SKM-1 treated with dmso at 0.1 percent for 144 hours (cell line): ENCODE measurements at regions not wholly inside any gene's neighbourhood (a gene's known extent, or its start where the extent isn't known, plus 50 kb on each side); places are given as distances from the start of the nearest gene placed in this dataset.

Experiments used
- DNase-seq: peaks from one replicate; lab custom pipeline; 2025; ENCODE audit not compliant: unreplicated experiment; lab: John Stamatoyannopoulos, UW

DNA sequence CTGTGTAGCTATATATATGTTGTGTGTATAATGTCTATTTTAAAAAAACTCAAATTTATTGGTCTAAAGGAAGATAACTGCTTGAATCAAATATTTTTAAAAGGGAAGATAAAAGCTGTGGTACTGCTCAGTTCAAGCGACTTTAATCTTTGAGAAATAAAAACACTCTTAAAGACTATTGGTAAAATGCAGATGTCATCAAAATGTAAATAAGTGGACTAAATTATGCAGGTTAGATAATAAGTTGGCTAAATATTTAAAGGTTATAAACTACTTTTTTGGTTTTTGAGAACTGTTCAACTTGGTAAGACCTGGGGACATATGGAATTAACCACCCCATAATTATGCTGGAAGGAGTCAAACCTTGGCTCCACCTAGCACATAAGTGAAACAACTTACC lies 144.7 kb upstream of the ITM2A start:
- DNase-seq = no peak

DNA sequence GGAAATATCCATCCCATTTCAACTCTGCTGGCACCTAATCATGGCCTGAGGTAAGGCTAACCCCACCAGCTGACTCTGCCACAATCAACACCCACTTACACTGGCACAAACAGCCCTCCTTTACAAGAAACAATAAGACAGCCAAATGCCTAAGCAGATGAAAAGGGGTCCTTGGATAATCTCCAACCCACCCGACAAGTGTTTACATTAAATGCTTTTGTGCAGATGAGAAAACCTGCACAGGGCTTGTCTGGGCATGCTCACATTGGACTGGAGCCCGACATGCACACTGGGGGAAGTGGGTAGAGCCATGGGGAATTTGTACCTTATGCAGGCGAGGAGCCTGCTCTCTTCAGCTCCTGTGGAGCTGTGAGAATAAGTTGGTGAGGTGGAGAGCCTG lies 138.9 kb upstream of the ITM2A start:
- no peak for DNase-seq

DNA sequence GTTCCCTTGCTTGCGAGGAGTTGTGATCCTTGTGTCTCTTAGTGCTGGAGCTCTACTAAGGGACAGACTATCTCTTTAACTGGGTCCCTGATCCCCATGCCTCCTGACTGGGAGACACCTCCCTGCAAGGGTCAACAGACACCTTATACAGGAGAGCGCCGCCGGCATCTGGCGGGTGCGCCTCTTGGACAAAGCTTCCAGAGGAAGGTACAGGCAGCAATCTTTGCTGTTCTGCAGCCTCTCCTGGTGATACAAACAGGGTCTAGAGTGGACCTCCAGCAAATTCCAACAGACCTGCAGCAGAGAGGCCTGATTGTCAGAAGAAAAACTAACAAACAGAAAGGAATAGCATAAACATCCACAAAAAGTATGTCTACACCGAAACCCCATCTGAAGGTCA lies 115.6 kb upstream of the ITM2A start:
- no peak for DNase-seq

GRCh38 chrX:79477691-79478090 lies 110.6 kb upstream of the ITM2A start:
- no peak for DNase-seq

DNA sequence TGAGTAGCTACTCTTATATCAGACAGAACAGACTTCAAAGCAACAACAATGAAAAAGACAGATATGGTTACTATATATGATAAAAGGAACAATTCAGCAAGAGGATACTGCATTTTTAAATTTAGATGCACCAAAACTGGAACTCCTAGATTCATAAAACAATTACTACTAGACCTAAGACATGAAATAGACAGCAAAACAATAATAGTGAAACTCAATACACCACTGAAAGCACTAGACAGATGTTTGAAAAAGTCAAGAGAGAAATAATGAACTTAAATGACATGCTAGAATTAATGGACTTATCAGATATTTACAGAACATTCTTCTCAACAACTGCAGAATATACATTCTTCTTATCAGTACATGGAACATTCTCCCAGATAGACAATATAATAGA lies 99.5 kb upstream of the ITM2A start:
- DNase-seq = no peak

GRCh38 chrX:79462458-79462857 lies 95.3 kb upstream of the ITM2A start:
- DNase-seq = no peak

- peak; percentile 22 for DNase-seq
Measured at GRCh38 chrX:79456593-79456992, 89.5 kb upstream of the ITM2A start.

- no peak for DNase-seq
Measured at GRCh38 chrX:79452881-79453280, 85.7 kb upstream of the ITM2A start.

DNA sequence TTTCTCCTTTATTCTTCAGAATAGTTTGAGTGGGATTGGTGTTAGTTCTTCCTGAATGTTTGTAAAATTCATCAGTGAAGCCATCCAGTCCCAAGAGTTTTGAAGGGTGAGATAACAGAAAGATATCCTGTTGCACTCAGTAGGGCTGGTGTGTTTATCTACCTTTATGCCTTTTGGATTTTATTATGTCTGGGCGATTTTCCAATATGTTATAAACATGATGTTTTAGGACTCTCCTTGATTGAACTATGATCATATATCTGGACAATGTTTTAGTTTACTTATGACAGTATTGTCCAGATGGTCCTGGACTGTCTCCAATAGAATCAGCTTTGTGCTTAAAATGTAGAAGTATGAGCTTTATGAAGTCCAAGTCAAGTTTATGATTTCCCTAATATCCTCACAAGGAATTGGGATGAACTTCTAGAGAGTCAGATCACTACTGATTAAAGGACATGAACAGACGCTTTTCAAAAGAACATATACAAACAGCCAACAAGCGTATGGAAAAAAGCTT lies 77.6 kb upstream of the ITM2A start:
- no peak for DNase-seq

DNA sequence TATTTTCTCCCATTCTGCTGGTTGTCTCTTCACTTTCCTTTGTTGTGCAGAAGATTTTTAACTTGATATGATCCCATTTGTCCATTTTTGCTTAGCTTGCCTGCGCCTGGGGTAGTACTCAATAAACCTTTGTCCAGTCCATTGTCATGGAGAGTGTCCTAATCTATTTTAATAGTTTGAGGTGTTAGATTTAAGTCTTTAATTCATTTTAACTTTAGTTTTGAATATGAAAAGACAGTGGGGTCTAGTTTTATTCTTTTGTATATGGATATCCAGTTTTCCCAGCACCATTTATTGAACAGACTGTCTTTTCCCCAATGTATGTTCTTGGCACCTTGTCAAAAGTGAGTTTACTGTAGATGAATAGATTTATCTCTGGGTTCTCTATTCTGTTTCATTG lies 76.0 kb upstream of the ITM2A start:
- DNase-seq = no peak

DNA sequence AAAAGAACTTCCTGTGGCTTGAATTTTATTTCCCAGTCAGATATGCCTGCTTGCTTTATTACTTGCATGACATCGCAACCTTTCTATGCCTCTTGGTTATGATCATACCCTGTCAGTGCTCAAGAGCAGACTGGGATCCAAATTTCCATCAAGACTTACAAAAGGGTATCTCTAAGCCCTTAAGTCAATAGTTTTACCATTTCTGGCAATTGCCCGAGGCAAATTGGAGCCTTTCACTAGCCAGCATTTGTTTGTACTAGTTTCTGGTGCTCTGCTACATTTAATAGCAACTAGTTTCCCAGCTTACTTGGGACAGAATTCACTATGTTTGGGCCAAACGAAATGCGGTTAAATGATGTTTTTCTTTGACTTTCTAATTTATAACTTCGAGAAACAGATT lies 73.2 kb upstream of the ITM2A start:
- DNase-seq = no peak
